ENCODE measurements at regions not wholly inside any gene's neighbourhood (a gene's known extent, or its start where the extent isn't known, plus 50 kb on each side); places are given as distances from the start of the nearest gene placed in this dataset.

- H3K4me1 ChIP-seq (ENCODE audit: insufficient read depth, low read length), result no peaks in the 10 kb centered on the region
- H3K36me3 ChIP-seq (ENCODE audit: insufficient read depth, low read length), result peaks cover 10% of the 10 kb centered on the region
Observed at GRCh38 chr19:5268801-5269200, 71.8 kb downstream of the PTPRS start.

GRCh38 chr19:5265260-5265659 is 75.4 kb downstream of the PTPRS start:
- peaks cover 15% of the 10 kb centered on the region for H3K36me3 ChIP-seq (ENCODE audit: insufficient read depth, low read length)
- no peaks in the 10 kb centered on the region for H3K9me3 ChIP-seq (ENCODE audit: control insufficient read depth, insufficient read depth, low read length)
- H3K9ac ChIP-seq (ENCODE audit: low read depth, low read length), result no peak overlapping the region
- no peaks in the 10 kb centered on the region for H3K4me1 ChIP-seq (ENCODE audit: insufficient read depth, low read length)

More at GRCh38 chr19:5268801-5269200, 71.8 kb downstream of the PTPRS start:
- Histone ChIP-seq H3K9ac (ENCODE audit: low read depth, low read length) (no peak overlapping the region), H3K9me3 (ENCODE audit: control insufficient read depth, insufficient read depth, low read length) (no peaks in the 10 kb centered on the region)

- Histone ChIP-seq H3K4me1 (ENCODE audit: insufficient read depth, low read length) (no peaks in the 10 kb centered on the region), H3K36me3 (ENCODE audit: insufficient read depth, low read length) (peaks cover 21% of the 10 kb centered on the region), H3K9ac (ENCODE audit: low read depth, low read length) (no peak overlapping the region), H3K9me3 (ENCODE audit: control insufficient read depth, insufficient read depth, low read length) (no peaks in the 10 kb centered on the region)
Observed at GRCh38 chr19:5264453-5264852, 76.2 kb downstream of the PTPRS start.

GRCh38 chr19:5263615-5264014 is 77.0 kb downstream of the PTPRS start:
- peaks cover 30% of the 10 kb centered on the region for H3K36me3 ChIP-seq (ENCODE audit: insufficient read depth, low read length)
- no peaks in the 10 kb centered on the region for H3K9me3 ChIP-seq (ENCODE audit: control insufficient read depth, insufficient read depth, low read length)
- no peak overlapping the region for H3K9ac ChIP-seq (ENCODE audit: low read depth, low read length)
- no peaks in the 10 kb centered on the region for H3K4me1 ChIP-seq (ENCODE audit: insufficient read depth, low read length)

- Histone ChIP-seq H3K36me3 (ENCODE audit: insufficient read depth, low read length) (peaks cover 31% of the 10 kb centered on the region), H3K9ac (ENCODE audit: low read depth, low read length) (no peak overlapping the region), H3K9me3 (ENCODE audit: control insufficient read depth, insufficient read depth, low read length) (no peaks in the 10 kb centered on the region), H3K4me1 (ENCODE audit: insufficient read depth, low read length) (no peaks in the 10 kb centered on the region)
Observed at GRCh38 chr19:5262721-5263120, 77.9 kb downstream of the PTPRS start.

GRCh38 chr19:5261156-5261890 is 79.3 kb downstream of the PTPRS start:
- Histone ChIP-seq H3K4me1 (ENCODE audit: insufficient read depth, low read length) (no peaks in the 10 kb centered on the region), H3K36me3 (ENCODE audit: insufficient read depth, low read length) (peaks cover 31% of the 10 kb centered on the region), H3K9me3 (ENCODE audit: control insufficient read depth, insufficient read depth, low read length) (no peaks in the 10 kb centered on the region), H3K9ac (ENCODE audit: low read depth, low read length) (no peak overlapping the region)

- Histone ChIP-seq H3K4me1 (ENCODE audit: insufficient read depth, low read length) (no peaks in the 10 kb centered on the region), H3K9me3 (ENCODE audit: control insufficient read depth, insufficient read depth, low read length) (peaks cover 2% of the 10 kb centered on the region), H3K36me3 (ENCODE audit: insufficient read depth, low read length) (peaks cover 35% of the 10 kb centered on the region), H3K9ac (ENCODE audit: low read depth, low read length) (no peak overlapping the region)
Observed at GRCh38 chr19:5260381-5260967, 80.1 kb downstream of the PTPRS start.

GRCh38 chr19:5259750-5260149 is 80.9 kb downstream of the PTPRS start:
- H3K9ac ChIP-seq (ENCODE audit: low read depth, low read length), result no peak overlapping the region
- no peaks in the 10 kb centered on the region for H3K4me1 ChIP-seq (ENCODE audit: insufficient read depth, low read length)
- peaks cover 42% of the 10 kb centered on the region for H3K36me3 ChIP-seq (ENCODE audit: insufficient read depth, low read length)
- H3K9me3 ChIP-seq (ENCODE audit: control insufficient read depth, insufficient read depth, low read length), result peaks cover 5% of the 10 kb centered on the region

- Histone ChIP-seq H3K9me3 (ENCODE audit: control insufficient read depth, insufficient read depth, low read length) (peaks cover 9% of the 10 kb centered on the region), H3K9ac (ENCODE audit: low read depth, low read length) (no peak overlapping the region), H3K36me3 (ENCODE audit: insufficient read depth, low read length) (peaks cover 41% of the 10 kb centered on the region), H3K4me1 (ENCODE audit: insufficient read depth, low read length) (no peaks in the 10 kb centered on the region)
Observed at GRCh38 chr19:5257155-5258045, 83.2 kb downstream of the PTPRS start.

GRCh38 chr19:5255602-5256231 is 84.9 kb downstream of the PTPRS start:
- peaks cover 29% of the 10 kb centered on the region for H3K36me3 ChIP-seq (ENCODE audit: insufficient read depth, low read length)

GRCh38 chr19:5254944-5255343 is 85.7 kb downstream of the PTPRS start:
- peaks cover 28% of the 10 kb centered on the region for H3K36me3 ChIP-seq (ENCODE audit: insufficient read depth, low read length)
- H3K4me1 ChIP-seq (ENCODE audit: insufficient read depth, low read length), result peaks cover 4% of the 10 kb centered on the region; the same call in 1 of the 2 replicates
- no peak overlapping the region for H3K9ac ChIP-seq (ENCODE audit: low read depth, low read length)
- H3K9me3 ChIP-seq (ENCODE audit: control insufficient read depth, insufficient read depth, low read length), result peaks cover 9% of the 10 kb centered on the region

More at GRCh38 chr19:5255602-5256231, 84.9 kb downstream of the PTPRS start:
- Histone ChIP-seq H3K4me1 (ENCODE audit: insufficient read depth, low read length) (peaks cover 4% of the 10 kb centered on the region; the same call in 1 of the 2 replicates), H3K9me3 (ENCODE audit: control insufficient read depth, insufficient read depth, low read length) (peaks cover 9% of the 10 kb centered on the region), H3K9ac (ENCODE audit: low read depth, low read length) (no peak overlapping the region)

- no peak overlapping the region for H3K9ac ChIP-seq (ENCODE audit: low read depth, low read length)
- H3K4me1 ChIP-seq (ENCODE audit: insufficient read depth, low read length), result peaks cover 4% of the 10 kb centered on the region; the same call in 1 of the 2 replicates
- H3K36me3 ChIP-seq (ENCODE audit: insufficient read depth, low read length), result peaks cover 24% of the 10 kb centered on the region
- H3K9me3 ChIP-seq (ENCODE audit: control insufficient read depth, insufficient read depth, low read length), result peaks cover 9% of the 10 kb centered on the region
Observed at GRCh38 chr19:5254543-5254942, 86.1 kb downstream of the PTPRS start.

- peaks cover 9% of the 10 kb centered on the region for H3K9me3 ChIP-seq (ENCODE audit: control insufficient read depth, insufficient read depth, low read length)
- no peak overlapping the region for H3K9ac ChIP-seq (ENCODE audit: low read depth, low read length)
- peaks cover 14% of the 10 kb centered on the region for H3K36me3 ChIP-seq (ENCODE audit: insufficient read depth, low read length)
- peaks cover 4% of the 10 kb centered on the region; the same call in 1 of the 2 replicates for H3K4me1 ChIP-seq (ENCODE audit: insufficient read depth, low read length)
Observed at GRCh38 chr19:5253406-5254110, 87.1 kb downstream of the PTPRS start.
